K562 (cell line): ENCODE measurements at regions not wholly inside any gene's neighbourhood (a gene's known extent, or its start where the extent isn't known, plus 50 kb on each side); places are given as distances from the start of the nearest gene placed in this dataset.

Experiments
- ATAC-seq: fragments of 200-7000 bp; cut with Tn5 transposase; 3 replicates; pipeline ENCODE4 v1.9.1; 2020; ENCODE audit warnings: moderate library complexity
- BruUV-seq: library from RNA; stranded (reverse); fragments of 400-500 nt; replicated peaks from 2 replicates; lab custom pipeline; 2021; lab: Mats Ljungman, UMichigan
- CTCF ChIA-PET: fragments of 300-600 bp; formaldehyde crosslinking; extraction: SDS; loops from one replicate; lab custom pipeline; 2021; ENCODE audit warnings: low intra/inter-chr PET ratio; lab: Yijun Ruan, JAX
- POLR2A ChIA-PET: fragments of 300-600, 350-650 bp; sonication (Branson Sonifier 250); formaldehyde crosslinking; extraction: SDS; loops from one replicate; lab custom pipeline; 2021; ENCODE audit warnings: antibody characterized with exemption, inconsistent platforms; lab: Yijun Ruan, JAX
- DNase-seq, 4 experiments: peaks; one replicate each; pipeline versions ENCODE4 v3.0.0 to v3.0.0-alpha.2; 2011 to 2018; ENCODE audit warnings: low spot score in 3 of 4, mixed read lengths in 3 of 4; ENCODE audit errors: extremely low read depth in 1 of 4
- FAIRE-seq: peaks from 2 replicates; lab custom pipeline; 2011; peaks lifted over from hg19 to GRCh38; lab: Jason Lieb, UNC
- H2AFZ ChIP-seq: 2 replicates; pipeline ENCODE4 v1.6.0; 2011; ENCODE audit warnings: low read depth, low read length, control low read depth, inconsistent platforms
- H3K27ac ChIP-seq: fragments of 200-600 bp; 3 replicates; pipeline ENCODE4 v1.8.0; 2011; ENCODE audit warnings: low read depth, mild to moderate bottlenecking, control low read depth, inconsistent platforms, low read length, moderate library complexity, mixed read lengths; ENCODE audit errors: extremely low read depth
- H3K27me3 ChIP-seq, 2 experiments: fragments of 300-600 bp in 1 of 2; 2 replicates in 1 of 2; 3 replicates in 1 of 2; pipeline versions ENCODE4 v1.6.0 to v1.8.0; 2011; ENCODE audit warnings: inconsistent platforms in 2 of 2, low read length in 2 of 2, mild to moderate bottlenecking in 1 of 2, mixed read lengths in 1 of 2, moderate library complexity in 1 of 2; ENCODE audit not compliant: control insufficient read depth in 2 of 2, insufficient read depth in 2 of 2
- H3K36me3 ChIP-seq: fragments of 300-600 bp; 3 replicates; pipeline ENCODE4 v1.8.0; 2011; ENCODE audit warnings: mild to moderate bottlenecking, low read length, inconsistent platforms; ENCODE audit not compliant: control insufficient read depth, insufficient read depth
- H3K4me1 ChIP-seq, 2 experiments: fragments of 200-600 bp in 1 of 2; replicated peaks in 1 of 2; 2 replicates in 1 of 2; 3 replicates in 1 of 2; pipeline versions ENCODE4 v1.5.1 to v1.8.0; 2011; ENCODE audit warnings: inconsistent platforms in 2 of 2, low read length in 2 of 2, mild to moderate bottlenecking in 1 of 2, mixed read lengths in 1 of 2, moderate library complexity in 1 of 2; ENCODE audit not compliant: control insufficient read depth in 2 of 2, insufficient read depth in 2 of 2
- H3K4me2 ChIP-seq: 2 replicates; pipeline ENCODE4 v1.6.1; 2011; ENCODE audit warnings: low read length, control low read depth, inconsistent platforms, mixed read lengths; ENCODE audit not compliant: insufficient read depth
- H3K4me3 ChIP-seq: fragments of 200-600 bp; sonication (generic), shearing (Covaris generic); 2 replicates; pipeline ENCODE4 v1.5.1; 2016; ENCODE audit warnings: control low read depth, inconsistent platforms
- H3K79me2 ChIP-seq: fragments of 200-600 bp; 3 replicates; pipeline ENCODE4 v1.8.0; 2011; ENCODE audit warnings: low read length, inconsistent platforms; ENCODE audit not compliant: control insufficient read depth, insufficient read depth
- H3K9ac ChIP-seq, 2 experiments: 2 replicates each; pipeline versions ENCODE4 v1.6.0 to v1.6.1; 2011; ENCODE audit warnings: low read depth in 2 of 2, low read length in 2 of 2, control low read depth in 1 of 2, inconsistent platforms in 1 of 2, mild to moderate bottlenecking in 1 of 2, mixed read lengths in 1 of 2; ENCODE audit not compliant: insufficient read depth in 1 of 2
- H3K9me1 ChIP-seq: one replicate; pipeline ENCODE4 v1.6.0; 2011; ENCODE audit warnings: inconsistent platforms, mild to moderate bottlenecking, low read length, moderate library complexity; ENCODE audit not compliant: control insufficient read depth, insufficient read depth
- H3K9me3 ChIP-seq: replicated peaks from 2 replicates; pipeline ENCODE4 v1.5.1; 2011; ENCODE audit warnings: low read depth, low read length, inconsistent platforms; ENCODE audit not compliant: control insufficient read depth, insufficient read depth
- H4K20me1 ChIP-seq: replicated peaks from 2 replicates; pipeline ENCODE4 v1.6.1; 2011; ENCODE audit warnings: low read length, inconsistent platforms, mixed read lengths; ENCODE audit not compliant: control insufficient read depth, insufficient read depth
- HDAC3 ChIP-seq: fragments of 450-650 bp; IDR thresholded peaks from 2 replicates; pipeline ENCODE4 v1.6.1; 2018; ENCODE audit warnings: borderline replicate concordance, mild to moderate bottlenecking, moderate library complexity; ENCODE audit not compliant: partially characterized antibody
- MGA ChIP-seq: fragments of 450-650 bp; IDR thresholded peaks from 2 replicates; pipeline ENCODE4 v1.6.1; 2016; ENCODE audit warnings: mild to moderate bottlenecking, moderate library complexity
- POLR2B ChIP-seq: fragments of 450-650 bp; IDR thresholded peaks from 2 replicates; pipeline ENCODE4 v1.6.1; 2018; ENCODE audit warnings: low read depth; ENCODE audit not compliant: partially characterized antibody
- SIN3B ChIP-seq: fragments of 450-650 bp; IDR thresholded peaks from 2 replicates; pipeline ENCODE4 v1.6.1; 2017; ENCODE audit warnings: low read depth, mild to moderate bottlenecking, moderate library complexity
- SP1 ChIP-seq: sonication (generic); formaldehyde crosslinking; IDR thresholded peaks from 2 replicates; pipeline ENCODE4 v1.8.1; 2022; ENCODE audit warnings: mild to moderate bottlenecking, missing genetic modification reagents
- WGBS: fragments of 100-300 bp; shearing (Covaris generic); methylation state at CpG from one replicate; pipeline ENCODE4 v1.1.6; 2016; ENCODE audit warnings: low coverage, mixed read lengths; ENCODE audit not compliant: insufficient coverage; ENCODE audit errors: missing lambda C conversion rate; 5-methylcytosine and 5-hydroxymethylcytosine counted together
- in situ Hi-C: fragments of 300-500 bp; cut with MboI; formaldehyde crosslinking; loops from 4 replicates; pipeline ENCODE4 v1.15.0; 2018; ENCODE audit warnings: inconsistent platforms, mixed read lengths
- intact Hi-C: fragments of 100-400 bp; cut with micrococcal nuclease; formaldehyde crosslinking; loops from 2 replicates; pipeline ENCODE4 v1.14.2; 2022

DNA sequence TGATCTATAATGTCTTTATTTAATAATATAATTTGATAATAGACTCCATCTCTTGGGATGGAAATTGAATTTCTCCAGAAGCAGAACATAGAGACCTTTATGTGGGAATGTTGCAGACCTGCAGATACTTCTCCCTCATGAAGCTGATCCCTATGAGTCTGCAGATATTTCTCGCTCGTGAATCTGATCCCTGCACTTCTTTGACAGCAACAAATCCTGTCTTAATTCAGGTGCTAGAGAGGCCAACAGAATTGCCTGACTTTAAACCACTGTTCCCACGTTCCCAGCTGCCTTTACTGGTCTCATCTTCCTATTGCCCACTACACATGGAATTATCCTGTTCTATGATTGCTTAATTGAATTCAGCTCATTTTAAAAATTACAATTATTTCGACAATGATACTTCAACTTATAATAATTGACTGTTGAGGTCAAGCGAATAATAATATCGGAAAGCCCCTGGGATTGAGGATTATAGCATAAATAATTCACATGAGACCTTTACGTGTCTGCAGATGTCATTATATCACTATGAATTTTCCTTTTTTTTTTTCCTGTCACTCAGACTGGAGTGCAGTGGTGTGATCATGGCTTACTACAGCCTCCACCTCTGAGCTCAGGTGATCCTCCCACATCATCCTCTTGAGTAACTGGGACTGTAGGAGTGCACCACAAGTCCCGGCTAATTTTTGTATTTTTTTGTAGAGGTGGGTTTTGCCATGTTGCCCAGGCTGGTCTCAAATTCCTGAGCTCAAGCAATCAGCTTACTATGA lies 486.4 kb upstream of the ADARB2 start:
- Histone ChIP-seq H3K36me3 (no peaks in the 10 kb centered on the region), H3K9me3 (no peaks in the 10 kb centered on the region), H3K9me1 (no peaks in the 10 kb centered on the region), H3K9ac (no peak overlapping the region), H3K79me2 (no peaks in the 10 kb centered on the region), H4K20me1 (no peaks in the 10 kb centered on the region), H3K4me2 (no peak overlapping the region), H3K4me3 (no peak overlapping the region), H2AFZ (no peak overlapping the region), H3K27ac (no peak overlapping the region), H3K27me3 (peaks cover 0 to 9% of the 10 kb centered on the region in 2 experiments; a peak in 2 of 5 replicates), H3K4me1 (no peaks in the 10 kb centered on the region)
- intact Hi-C loops: no loop called here
- ATAC-seq (no peak), DNase-seq (no peak), FAIRE-seq (no peak)
- in situ Hi-C loops: no loop called here
- ChIA-PET CTCF (no interaction called here), POLR2A (no interaction called here)
- no TSS peak for BruUV-seq
- under 1% methylated on average over 8 of the region's 8 CpGs for WGBS
- no peak for TF ChIP-seq SP1 (CRISPR knock-in tag)
- TF ChIP-seq SIN3B: no peak
- TF ChIP-seq POLR2B: no peak
- no peak for TF ChIP-seq HDAC3
- no peak for TF ChIP-seq MGA
- TF ChIP-seq, all 486 proteins: peak for 0
